ENCODE measurements at regions not wholly inside any gene's neighbourhood (a gene's known extent, or its start where the extent isn't known, plus 50 kb on each side); places are given as distances from the start of the nearest gene placed in this dataset.

DNA sequence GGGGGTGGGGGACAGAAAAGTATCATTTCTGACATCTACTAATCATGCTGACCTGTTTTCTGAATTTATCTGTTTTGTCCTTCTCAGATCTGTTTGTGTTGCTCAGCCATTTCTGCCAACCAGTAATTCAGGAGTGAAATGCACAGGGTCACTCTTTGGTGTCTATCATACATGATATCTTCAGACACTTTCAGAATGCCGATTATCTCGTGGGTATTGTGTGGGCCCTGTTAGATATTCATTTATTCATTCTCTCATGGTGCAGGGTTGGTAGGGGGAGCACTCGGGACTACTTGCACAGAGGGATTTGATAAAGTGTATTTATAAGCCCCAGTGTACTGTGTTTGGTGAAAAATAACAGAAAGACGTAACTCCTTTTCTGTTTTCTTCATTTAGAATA is 101.2 kb upstream of the CITED2 start:
- Histone ChIP-seq H3K36me3 (ENCODE audit: control insufficient read depth, insufficient read depth, low read length) (no peaks in the 10 kb centered on the region), H2BK15ac (replicated peaks; ENCODE audit: low read depth) (no peak overlapping the region), H3K27ac (ENCODE audit: low read depth, low read length) (no peak overlapping the region), H3K79me2 (ENCODE audit: control insufficient read depth, insufficient read depth, low read length) (no peaks in the 10 kb centered on the region), H3K27me3 (ENCODE audit: insufficient read depth, low read length, poor library complexity) (no peaks in the 10 kb centered on the region), H3K18ac (ENCODE audit: low read length) (peak overlapping the region; percentile 87), H2BK120ac (ENCODE audit: low read depth, low read length) (peak overlapping the region; percentile 45), H3K79me1 (ENCODE audit: low read length) (no peaks in the 10 kb centered on the region), H3K4me2 (ENCODE audit: low read length) (no peak overlapping the region), H4K8ac (ENCODE audit: low read depth, low read length) (peak overlapping the region; percentile 15), H3K4ac (ENCODE audit: low read depth, low read length) (peak overlapping the region; percentile 55), H4K5ac (ENCODE audit: low read length) (no peak overlapping the region), H3K9ac (ENCODE audit: low read length) (no peak overlapping the region), H3K23ac (ENCODE audit: low read length) (no peak overlapping the region), H2BK5ac (ENCODE audit: low read length) (no peak overlapping the region), H3K56ac (ENCODE audit: low read length) (peak overlapping the region; percentile 25), H2AK5ac (ENCODE audit: low read length) (no peak overlapping the region), H3K4me3 (ENCODE audit: low read length) (no peak overlapping the region), H3K4me1 (ENCODE audit: control insufficient read depth, low read depth, low read length) (peaks cover 35% of the 10 kb centered on the region)
- DNase-seq: no peak
- WGBS (ENCODE audit: extremely low coverage, insufficient coverage, low lambda C conversion rate): no CpG with 5 or more reads among the region's 4 CpGs

DNA sequence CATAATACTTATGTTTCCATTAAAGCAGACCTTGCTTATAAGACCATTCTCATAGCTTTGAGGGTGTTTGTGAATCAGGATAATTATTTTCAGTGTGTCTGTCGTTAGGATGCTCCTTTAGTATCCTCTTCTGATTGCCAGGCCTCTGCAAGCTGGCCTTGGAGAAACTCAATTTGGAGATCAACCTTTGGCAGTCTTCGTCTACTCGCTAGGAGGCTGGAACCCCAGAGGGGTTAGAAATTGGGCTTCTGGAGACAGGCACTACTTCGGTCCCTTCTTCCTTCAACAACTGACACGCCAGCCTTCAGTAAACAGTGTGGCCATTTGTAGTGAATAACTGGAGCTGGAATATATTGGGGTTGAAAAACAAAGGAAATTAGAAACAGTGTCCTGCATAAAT is 100.8 kb upstream of the CITED2 start:
- Histone ChIP-seq H3K4me2 (ENCODE audit: low read length) (no peak overlapping the region), H3K27me3 (ENCODE audit: insufficient read depth, low read length, poor library complexity) (no peaks in the 10 kb centered on the region), H2BK120ac (ENCODE audit: low read depth, low read length) (no peak overlapping the region), H3K79me2 (ENCODE audit: control insufficient read depth, insufficient read depth, low read length) (no peaks in the 10 kb centered on the region), H4K8ac (ENCODE audit: low read depth, low read length) (peak overlapping the region; percentile 15), H3K79me1 (ENCODE audit: low read length) (no peaks in the 10 kb centered on the region), H3K4ac (ENCODE audit: low read depth, low read length) (peak overlapping the region; percentile 55), H4K5ac (ENCODE audit: low read length) (no peak overlapping the region), H3K4me3 (ENCODE audit: low read length) (no peak overlapping the region), H3K23ac (ENCODE audit: low read length) (no peak overlapping the region), H2AK5ac (ENCODE audit: low read length) (no peak overlapping the region), H3K27ac (ENCODE audit: low read depth, low read length) (no peak overlapping the region), H2BK5ac (ENCODE audit: low read length) (peak overlapping the region; percentile 64), H3K18ac (ENCODE audit: low read length) (peak overlapping the region; percentile 87), H2BK15ac (replicated peaks; ENCODE audit: low read depth) (peak overlapping the region; percentile 87), H3K4me1 (ENCODE audit: control insufficient read depth, low read depth, low read length) (peaks cover 32% of the 10 kb centered on the region), H3K56ac (ENCODE audit: low read length) (no peak overlapping the region), H3K9ac (ENCODE audit: low read length) (no peak overlapping the region), H3K36me3 (ENCODE audit: control insufficient read depth, insufficient read depth, low read length) (no peaks in the 10 kb centered on the region)
- DNase-seq: peak; percentile 46
- no CpG with 5 or more reads among the region's 5 CpGs for WGBS (ENCODE audit: extremely low coverage, insufficient coverage, low lambda C conversion rate)

DNA sequence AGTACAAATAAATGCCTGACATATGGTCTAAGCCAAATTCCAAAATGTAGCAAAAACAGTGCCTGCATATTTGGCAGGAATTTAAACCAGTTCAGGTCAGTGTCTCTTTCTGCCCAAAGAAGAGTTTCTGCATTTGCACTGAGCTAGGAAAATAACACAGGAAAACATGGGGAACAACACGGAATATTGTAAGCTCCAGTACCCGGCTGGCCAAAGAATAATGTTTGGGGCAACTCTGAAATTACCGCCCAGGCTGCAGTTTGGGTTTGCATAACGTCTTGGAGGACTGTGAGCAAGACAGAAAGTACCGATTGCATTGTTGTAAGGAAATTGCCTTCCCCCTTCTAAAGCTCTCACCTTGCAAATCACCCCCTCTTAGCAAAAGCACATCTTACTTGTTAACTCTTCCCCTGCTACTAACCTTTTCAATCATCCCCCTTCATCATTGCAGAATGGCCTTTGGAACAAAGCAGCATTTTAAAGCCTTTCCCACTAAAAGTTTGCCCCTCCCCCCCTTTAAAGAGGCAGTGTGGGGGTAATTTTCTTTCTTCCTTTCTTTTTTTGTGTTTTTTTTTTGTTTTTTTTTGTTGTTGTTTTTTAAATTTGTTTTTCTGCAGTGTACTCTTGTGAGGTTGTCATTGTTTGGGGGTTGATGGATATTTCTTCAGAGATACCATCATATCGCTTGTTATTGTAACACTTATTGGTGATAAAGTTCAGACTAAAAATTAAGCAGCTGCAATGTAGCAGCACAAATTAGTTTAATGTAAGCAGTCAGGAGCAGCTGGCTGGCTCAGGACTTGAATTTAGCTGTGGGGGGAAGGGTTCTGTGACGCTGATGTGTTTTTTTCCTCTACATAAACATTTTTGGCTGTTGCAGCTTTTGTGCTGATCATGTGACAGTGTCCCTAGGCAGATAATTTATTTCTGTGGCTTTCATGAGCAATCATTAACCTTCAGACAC is 100.0 kb upstream of the CITED2 start:
- peak overlapping the region; percentile 54 for H3K9ac ChIP-seq (ENCODE audit: low read length)
- H3K18ac ChIP-seq (ENCODE audit: low read length): peak overlapping the region; percentile 89
- peak; percentile 72 for DNase-seq
- H3K4me3 ChIP-seq (ENCODE audit: low read length): no peak overlapping the region
- no peak overlapping the region for H3K23ac ChIP-seq (ENCODE audit: low read length)
- no peak overlapping the region for H3K4me2 ChIP-seq (ENCODE audit: low read length)
- H3K56ac ChIP-seq (ENCODE audit: low read length): peak overlapping the region; percentile 71
- H3K36me3 ChIP-seq (ENCODE audit: control insufficient read depth, insufficient read depth, low read length): no peaks in the 10 kb centered on the region
- peak overlapping the region; percentile 12 for H4K5ac ChIP-seq (ENCODE audit: low read length)
- no peak overlapping the region for H2AK5ac ChIP-seq (ENCODE audit: low read length)
- peak overlapping the region; percentile 47 for H2BK5ac ChIP-seq (ENCODE audit: low read length)
- H2BK15ac ChIP-seq (replicated peaks; ENCODE audit: low read depth): no peak overlapping the region
- H3K79me1 ChIP-seq (ENCODE audit: low read length): no peaks in the 10 kb centered on the region
- no peak overlapping the region for H3K4ac ChIP-seq (ENCODE audit: low read depth, low read length)
- peak overlapping the region; percentile 68 for H3K27ac ChIP-seq (ENCODE audit: low read depth, low read length)
- H2BK120ac ChIP-seq (ENCODE audit: low read depth, low read length): peak overlapping the region; percentile 78
- no peaks in the 10 kb centered on the region for H3K79me2 ChIP-seq (ENCODE audit: control insufficient read depth, insufficient read depth, low read length)
- no peaks in the 10 kb centered on the region for H3K27me3 ChIP-seq (ENCODE audit: insufficient read depth, low read length, poor library complexity)
- H3K4me1 ChIP-seq (ENCODE audit: control insufficient read depth, low read depth, low read length): peaks cover 24% of the 10 kb centered on the region
- no CpG with 5 or more reads among the region's 7 CpGs for WGBS (ENCODE audit: extremely low coverage, insufficient coverage, low lambda C conversion rate)
- H4K8ac ChIP-seq (ENCODE audit: low read depth, low read length): no peak overlapping the region

DNA sequence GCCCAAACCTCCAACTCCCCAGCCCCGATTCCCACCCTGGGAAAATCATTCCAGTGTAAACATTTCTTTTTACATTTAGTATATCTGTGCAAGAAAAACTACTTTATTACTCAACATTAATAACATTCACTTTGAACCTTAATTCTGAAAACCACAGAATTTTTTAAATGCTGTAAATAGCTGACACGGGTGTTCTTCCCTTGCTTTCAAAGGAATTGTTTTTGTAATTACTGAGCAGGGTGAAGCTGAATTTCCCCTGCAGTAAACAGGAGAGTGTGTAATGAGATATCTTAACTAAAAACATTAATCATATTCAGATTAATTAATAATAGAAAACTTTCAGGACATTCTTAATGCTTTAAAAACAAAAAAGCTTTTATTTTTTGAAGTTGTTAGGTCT is 99.3 kb upstream of the CITED2 start:
- no peak for DNase-seq
- Histone ChIP-seq H3K4me2 (ENCODE audit: low read length) (no peak overlapping the region), H3K9ac (ENCODE audit: low read length) (no peak overlapping the region), H3K27me3 (ENCODE audit: insufficient read depth, low read length, poor library complexity) (no peaks in the 10 kb centered on the region), H4K5ac (ENCODE audit: low read length) (no peak overlapping the region), H3K4me3 (ENCODE audit: low read length) (no peak overlapping the region), H3K23ac (ENCODE audit: low read length) (no peak overlapping the region), H3K56ac (ENCODE audit: low read length) (peak overlapping the region; percentile 80), H3K79me1 (ENCODE audit: low read length) (no peaks in the 10 kb centered on the region), H3K27ac (ENCODE audit: low read depth, low read length) (no peak overlapping the region), H3K4me1 (ENCODE audit: control insufficient read depth, low read depth, low read length) (peaks cover 21% of the 10 kb centered on the region), H3K4ac (ENCODE audit: low read depth, low read length) (peak overlapping the region; percentile 20), H2BK5ac (ENCODE audit: low read length) (no peak overlapping the region), H2BK120ac (ENCODE audit: low read depth, low read length) (no peak overlapping the region), H3K79me2 (ENCODE audit: control insufficient read depth, insufficient read depth, low read length) (no peaks in the 10 kb centered on the region), H2BK15ac (replicated peaks; ENCODE audit: low read depth) (no peak overlapping the region), H3K18ac (ENCODE audit: low read length) (peak overlapping the region; percentile 11), H4K8ac (ENCODE audit: low read depth, low read length) (no peak overlapping the region), H2AK5ac (ENCODE audit: low read length) (no peak overlapping the region), H3K36me3 (ENCODE audit: control insufficient read depth, insufficient read depth, low read length) (no peaks in the 10 kb centered on the region)
- WGBS (ENCODE audit: extremely low coverage, insufficient coverage, low lambda C conversion rate): no CpG with 5 or more reads among the region's 2 CpGs

DNA sequence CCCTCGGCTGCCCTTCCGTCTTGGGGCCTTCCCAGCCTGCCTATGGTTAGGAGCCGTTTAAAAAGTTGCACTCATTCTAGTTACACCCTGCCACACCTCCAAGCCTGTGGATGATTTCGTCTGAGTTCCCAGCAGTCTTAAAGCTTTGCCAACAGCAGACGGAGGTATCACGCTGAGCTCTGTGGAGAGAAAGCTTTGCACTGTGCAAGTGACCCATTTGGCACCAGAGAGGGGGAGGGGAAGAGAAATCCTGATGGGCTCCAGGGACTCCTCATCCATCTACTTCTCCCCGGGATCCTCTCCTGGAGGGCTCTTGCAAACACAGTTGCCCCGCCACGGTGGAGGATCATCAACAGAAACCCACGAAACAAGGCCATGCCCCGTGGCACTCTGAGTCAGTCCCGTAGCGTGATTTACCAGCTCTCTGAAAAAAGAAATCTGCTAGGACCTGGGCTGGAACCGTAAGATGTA is 98.8 kb upstream of the CITED2 start:
- Histone ChIP-seq H3K79me2 (ENCODE audit: control insufficient read depth, insufficient read depth, low read length) (no peaks in the 10 kb centered on the region), H2BK120ac (ENCODE audit: low read depth, low read length) (no peak overlapping the region), H2BK5ac (ENCODE audit: low read length) (peak overlapping the region; percentile 44), H2AK5ac (ENCODE audit: low read length) (no peak overlapping the region), H4K8ac (ENCODE audit: low read depth, low read length) (no peak overlapping the region), H3K56ac (ENCODE audit: low read length) (peak overlapping the region; percentile 80), H3K27ac (ENCODE audit: low read depth, low read length) (no peak overlapping the region), H3K4ac (ENCODE audit: low read depth, low read length) (peak overlapping the region; percentile 20), H2BK15ac (replicated peaks; ENCODE audit: low read depth) (no peak overlapping the region), H3K18ac (ENCODE audit: low read length) (peak overlapping the region; percentile 11), H3K36me3 (ENCODE audit: control insufficient read depth, insufficient read depth, low read length) (no peaks in the 10 kb centered on the region), H3K4me3 (ENCODE audit: low read length) (no peak overlapping the region), H3K4me1 (ENCODE audit: control insufficient read depth, low read depth, low read length) (peaks cover 21% of the 10 kb centered on the region), H4K5ac (ENCODE audit: low read length) (no peak overlapping the region), H3K27me3 (ENCODE audit: insufficient read depth, low read length, poor library complexity) (no peaks in the 10 kb centered on the region), H3K4me2 (ENCODE audit: low read length) (no peak overlapping the region), H3K79me1 (ENCODE audit: low read length) (no peaks in the 10 kb centered on the region), H3K23ac (ENCODE audit: low read length) (no peak overlapping the region), H3K9ac (ENCODE audit: low read length) (no peak overlapping the region)
- peak; percentile 73 for DNase-seq
- no CpG with 5 or more reads among the region's 14 CpGs for WGBS (ENCODE audit: extremely low coverage, insufficient coverage, low lambda C conversion rate)

All from mesendoderm (in vitro differentiated cells).